Ovary (tissue), 3 donors: ENCODE measurements at regions not wholly inside any gene's neighbourhood (a gene's known extent, or its start where the extent isn't known, plus 50 kb on each side); places are given as distances from the start of the nearest gene placed in this dataset.

ENCODE experiments used
- EP300 ChIP-seq: sonication (generic); formaldehyde crosslinking; IDR thresholded peaks from one replicate; pipeline ENCODE4 v1.6.1; 2017; ENCODE audit warnings: antibody characterized with exemption
- POLR2A ChIP-seq: fragments of 450-650 bp; IDR thresholded peaks from one replicate; pipeline ENCODE4 v1.6.1; 2017; ENCODE audit warnings: antibody characterized with exemption, mild to moderate bottlenecking, moderate library complexity
- TF ChIP-seq, protein P1 (sequence below), 3 donors: fragments of 450-650 bp in 2 of 3; fragments of 200-600 bp in 1 of 3; IDR thresholded peaks; one replicate each; pipeline versions ENCODE4 v1.5.1 to v1.8.0; 2016 to 2022; ENCODE audit warnings: antibody characterized with exemption in 3 of 3, mild to moderate bottlenecking in 1 of 3
- donor health status: DM: no; HTN: no; CAD: no.

- TF ChIP-seq, protein P1, sequence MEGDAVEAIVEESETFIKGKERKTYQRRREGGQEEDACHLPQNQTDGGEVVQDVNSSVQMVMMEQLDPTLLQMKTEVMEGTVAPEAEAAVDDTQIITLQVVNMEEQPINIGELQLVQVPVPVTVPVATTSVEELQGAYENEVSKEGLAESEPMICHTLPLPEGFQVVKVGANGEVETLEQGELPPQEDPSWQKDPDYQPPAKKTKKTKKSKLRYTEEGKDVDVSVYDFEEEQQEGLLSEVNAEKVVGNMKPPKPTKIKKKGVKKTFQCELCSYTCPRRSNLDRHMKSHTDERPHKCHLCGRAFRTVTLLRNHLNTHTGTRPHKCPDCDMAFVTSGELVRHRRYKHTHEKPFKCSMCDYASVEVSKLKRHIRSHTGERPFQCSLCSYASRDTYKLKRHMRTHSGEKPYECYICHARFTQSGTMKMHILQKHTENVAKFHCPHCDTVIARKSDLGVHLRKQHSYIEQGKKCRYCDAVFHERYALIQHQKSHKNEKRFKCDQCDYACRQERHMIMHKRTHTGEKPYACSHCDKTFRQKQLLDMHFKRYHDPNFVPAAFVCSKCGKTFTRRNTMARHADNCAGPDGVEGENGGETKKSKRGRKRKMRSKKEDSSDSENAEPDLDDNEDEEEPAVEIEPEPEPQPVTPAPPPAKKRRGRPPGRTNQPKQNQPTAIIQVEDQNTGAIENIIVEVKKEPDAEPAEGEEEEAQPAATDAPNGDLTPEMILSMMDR (IDR thresholded peaks at IDR 0.05) = no peak
- TF ChIP-seq POLR2A (no peak), EP300 (no peak)
Measured at GRCh38 chr10:23988006-23988405, 220.9 kb upstream of the KIAA1217 start.
